ENCODE measurements at regions not wholly inside any gene's neighbourhood (a gene's known extent, or its start where the extent isn't known, plus 50 kb on each side); places are given as distances from the start of the nearest gene placed in this dataset.
A peak's percentile ranks its signal among the peaks of the same experiment; 100 is the strongest.
"Not testable (repeated sequence)": the region's sequence is repeated elsewhere in the genome, so short reads cannot be mapped to it uniquely, and the experiment has no call there.

DNA sequence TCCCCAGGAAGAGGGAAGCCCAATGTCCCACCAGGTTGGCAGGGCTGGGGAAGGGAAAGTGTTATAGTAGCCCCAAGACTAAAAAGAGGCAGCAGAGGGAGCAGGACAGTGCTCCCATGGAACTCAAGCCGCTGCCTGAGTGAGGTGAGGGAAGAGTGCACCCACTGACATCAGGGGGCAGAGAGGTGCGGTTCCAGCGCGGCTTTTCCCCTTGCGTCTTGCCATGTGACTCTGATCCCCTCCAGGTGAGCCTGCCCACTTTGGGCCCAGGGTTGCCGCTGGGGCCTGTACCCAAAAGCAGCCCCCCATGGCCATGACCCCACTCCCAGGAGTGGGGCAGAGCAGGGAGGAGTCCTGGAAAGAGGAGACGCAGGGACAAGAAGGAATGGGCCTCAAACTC, 136.3 kb upstream of the KCTD7 start:
- not testable (repeated sequence) for DNase-seq (ENCODE audit: low read depth)
- H3K4me3 ChIP-seq (ENCODE audit: low read length): peak overlapping the region; percentile 74

DNA sequence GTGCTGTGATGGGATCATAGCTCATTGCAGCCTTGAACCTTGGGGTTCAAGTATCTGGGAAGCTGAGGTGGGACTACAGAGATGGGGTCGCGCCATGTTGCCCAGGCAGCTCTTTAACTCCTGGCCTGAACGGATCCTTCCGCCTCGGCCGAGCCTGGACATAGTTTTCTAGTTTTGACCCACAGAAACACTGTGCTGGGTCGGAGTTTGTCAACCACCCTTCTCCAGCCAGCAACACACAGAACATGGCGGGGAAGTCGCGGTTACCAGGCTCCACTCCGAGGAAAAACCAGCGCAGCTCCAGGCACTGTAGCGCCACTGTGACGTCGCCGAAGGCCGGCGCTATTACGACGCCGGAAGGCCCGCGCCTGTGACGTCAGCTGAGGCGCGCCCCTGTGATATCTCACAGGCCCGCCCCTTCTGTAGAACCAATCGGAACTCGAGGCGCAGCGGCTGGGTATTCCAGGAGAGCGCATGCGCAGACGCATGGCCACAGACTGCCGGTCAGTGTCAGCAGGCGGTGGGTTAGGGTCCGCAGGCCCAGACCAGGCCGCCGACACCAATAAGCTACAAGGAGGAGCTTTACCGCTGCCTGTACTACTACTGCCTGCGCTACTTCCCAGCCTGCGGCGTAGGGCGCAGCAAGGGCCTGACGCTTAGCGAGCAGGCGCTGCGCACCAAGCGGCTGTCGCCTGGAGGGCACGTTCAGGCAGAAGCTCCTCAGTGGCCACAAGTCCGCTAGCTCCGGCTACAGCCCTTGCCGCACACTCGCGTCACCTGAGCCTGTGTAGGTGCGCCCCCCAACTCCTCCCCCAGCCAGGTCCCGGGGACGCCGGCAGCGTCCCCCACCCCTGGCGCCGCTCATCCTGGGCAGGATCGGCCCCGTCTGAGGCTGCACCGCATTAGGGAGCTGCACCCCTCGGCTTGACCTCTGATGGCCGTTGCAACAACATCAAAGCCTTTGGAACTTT, 135.2 kb upstream of the KCTD7 start:
- peak overlapping the region; percentile 74 for H3K4me3 ChIP-seq (ENCODE audit: low read length)
- DNase-seq (ENCODE audit: low read depth): peak; percentile 90
- TF ChIP-seq, protein P1, sequence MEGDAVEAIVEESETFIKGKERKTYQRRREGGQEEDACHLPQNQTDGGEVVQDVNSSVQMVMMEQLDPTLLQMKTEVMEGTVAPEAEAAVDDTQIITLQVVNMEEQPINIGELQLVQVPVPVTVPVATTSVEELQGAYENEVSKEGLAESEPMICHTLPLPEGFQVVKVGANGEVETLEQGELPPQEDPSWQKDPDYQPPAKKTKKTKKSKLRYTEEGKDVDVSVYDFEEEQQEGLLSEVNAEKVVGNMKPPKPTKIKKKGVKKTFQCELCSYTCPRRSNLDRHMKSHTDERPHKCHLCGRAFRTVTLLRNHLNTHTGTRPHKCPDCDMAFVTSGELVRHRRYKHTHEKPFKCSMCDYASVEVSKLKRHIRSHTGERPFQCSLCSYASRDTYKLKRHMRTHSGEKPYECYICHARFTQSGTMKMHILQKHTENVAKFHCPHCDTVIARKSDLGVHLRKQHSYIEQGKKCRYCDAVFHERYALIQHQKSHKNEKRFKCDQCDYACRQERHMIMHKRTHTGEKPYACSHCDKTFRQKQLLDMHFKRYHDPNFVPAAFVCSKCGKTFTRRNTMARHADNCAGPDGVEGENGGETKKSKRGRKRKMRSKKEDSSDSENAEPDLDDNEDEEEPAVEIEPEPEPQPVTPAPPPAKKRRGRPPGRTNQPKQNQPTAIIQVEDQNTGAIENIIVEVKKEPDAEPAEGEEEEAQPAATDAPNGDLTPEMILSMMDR (conservative IDR thresholded peaks at IDR 0.05; ENCODE audit: low read depth, low read length): no peak

DNA sequence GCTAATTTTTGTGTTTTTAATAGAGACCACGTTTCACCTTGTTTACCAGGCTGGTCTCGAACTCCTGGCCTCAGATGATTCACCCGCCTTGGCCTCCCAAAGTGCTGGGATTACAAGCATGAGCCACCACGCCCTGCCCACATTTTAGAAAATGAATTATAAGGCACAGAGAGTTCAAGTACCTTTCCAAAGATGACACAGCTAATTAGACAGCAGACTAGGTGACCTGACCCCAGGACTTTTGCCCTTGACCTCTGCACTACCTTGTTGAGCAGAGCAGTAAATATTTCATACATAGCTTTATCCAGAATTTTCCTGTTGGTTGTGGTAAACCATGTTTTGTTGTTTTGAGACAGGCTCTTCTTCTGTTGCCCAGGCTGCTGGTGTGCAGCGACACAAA, 131.3 kb upstream of the KCTD7 start:
- H3K4me3 ChIP-seq (ENCODE audit: low read length): no peak overlapping the region
- TF ChIP-seq, protein P1 (conservative IDR thresholded peaks at IDR 0.05; ENCODE audit: low read depth, low read length): no peak
- no peak for DNase-seq (ENCODE audit: low read depth)

DNA sequence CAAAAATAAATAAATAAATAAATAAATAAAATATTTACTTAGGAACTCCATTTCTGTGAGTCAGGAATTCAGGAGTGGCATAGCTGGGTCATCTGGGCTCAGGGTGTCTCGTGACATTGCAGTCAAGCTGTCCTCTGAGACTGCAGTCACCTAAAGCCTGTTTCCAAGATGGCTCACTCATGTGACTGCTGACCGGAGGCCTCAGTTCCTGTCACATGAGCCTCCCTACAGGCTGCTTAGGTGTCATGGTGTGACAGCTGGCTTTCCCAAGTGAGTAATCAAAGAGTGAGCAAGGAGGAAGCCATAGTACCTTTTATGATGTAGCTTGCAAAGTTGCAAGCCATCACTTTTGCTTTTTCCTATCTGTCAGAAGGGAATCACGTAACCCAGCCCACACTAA, 128.6 kb upstream of the KCTD7 start:
- TF ChIP-seq, protein P1 (conservative IDR thresholded peaks at IDR 0.05; ENCODE audit: low read depth, low read length): no peak
- H3K4me3 ChIP-seq (ENCODE audit: low read length): no peak overlapping the region
- peak; percentile 21 for DNase-seq (ENCODE audit: low read depth)

DNA sequence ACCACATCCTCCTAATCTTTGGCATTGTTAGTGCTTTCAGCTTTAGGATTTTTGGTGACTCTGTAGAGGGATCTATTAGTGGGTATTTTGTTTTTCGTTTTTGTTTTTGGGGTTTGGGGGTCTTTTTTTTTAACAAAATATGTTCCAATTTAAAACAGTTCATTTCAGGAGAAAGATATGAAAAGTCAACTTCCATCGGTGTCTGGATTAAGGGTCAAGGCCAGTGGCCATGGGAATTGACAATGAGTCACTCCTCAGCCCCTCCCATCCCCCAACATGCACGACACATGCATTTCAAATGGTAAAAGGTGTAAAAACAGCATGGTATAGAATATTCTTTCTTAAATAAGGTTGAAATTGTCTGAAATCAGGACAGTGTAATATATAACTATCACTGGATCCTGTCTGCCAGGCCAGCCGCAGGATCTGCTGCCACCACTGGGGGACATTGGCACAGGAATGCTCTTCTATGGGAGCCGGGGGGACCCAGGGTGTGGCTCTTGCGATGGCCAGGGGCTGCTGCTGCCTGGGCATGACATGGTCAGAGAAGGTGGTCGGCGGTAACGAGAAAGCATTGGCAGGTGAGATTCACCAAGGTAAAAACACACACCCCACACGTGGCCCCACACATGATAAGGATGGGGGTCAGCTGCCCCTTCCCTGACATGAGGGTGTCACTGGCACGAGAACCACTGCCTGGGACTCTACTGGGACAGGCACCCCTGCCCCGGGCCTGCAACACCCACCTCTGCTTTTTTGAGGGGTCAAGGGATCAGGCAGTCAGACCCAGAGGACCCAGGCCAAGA, 126.2 kb upstream of the KCTD7 start:
- H3K4me3 ChIP-seq (ENCODE audit: low read length): no peak overlapping the region
- no peak for DNase-seq (ENCODE audit: low read depth)
- TF ChIP-seq, protein P1 (conservative IDR thresholded peaks at IDR 0.05; ENCODE audit: low read depth, low read length): peak; percentile 22

DNA sequence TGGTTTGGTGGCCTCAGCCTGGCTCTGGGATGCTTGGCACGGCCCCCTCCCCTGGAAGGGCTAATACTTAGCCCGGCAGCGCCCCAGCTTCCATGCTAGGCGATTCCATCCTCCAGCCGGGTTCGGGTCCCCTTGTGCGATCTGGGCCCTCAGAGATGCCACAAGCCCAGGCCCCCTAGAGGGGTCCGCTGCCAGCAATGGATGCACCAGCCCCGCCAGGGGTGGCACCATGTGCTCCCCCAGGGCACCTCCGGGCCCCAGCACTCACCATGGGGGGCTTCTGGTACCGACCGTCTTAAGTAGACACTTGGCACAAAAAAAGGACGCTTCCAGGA, 125.7 kb upstream of the KCTD7 start:
- TF ChIP-seq, protein P1 (conservative IDR thresholded peaks at IDR 0.05; ENCODE audit: low read depth, low read length): no peak
- no peak for DNase-seq (ENCODE audit: low read depth)
- H3K4me3 ChIP-seq (ENCODE audit: low read length): no peak overlapping the region

DNA sequence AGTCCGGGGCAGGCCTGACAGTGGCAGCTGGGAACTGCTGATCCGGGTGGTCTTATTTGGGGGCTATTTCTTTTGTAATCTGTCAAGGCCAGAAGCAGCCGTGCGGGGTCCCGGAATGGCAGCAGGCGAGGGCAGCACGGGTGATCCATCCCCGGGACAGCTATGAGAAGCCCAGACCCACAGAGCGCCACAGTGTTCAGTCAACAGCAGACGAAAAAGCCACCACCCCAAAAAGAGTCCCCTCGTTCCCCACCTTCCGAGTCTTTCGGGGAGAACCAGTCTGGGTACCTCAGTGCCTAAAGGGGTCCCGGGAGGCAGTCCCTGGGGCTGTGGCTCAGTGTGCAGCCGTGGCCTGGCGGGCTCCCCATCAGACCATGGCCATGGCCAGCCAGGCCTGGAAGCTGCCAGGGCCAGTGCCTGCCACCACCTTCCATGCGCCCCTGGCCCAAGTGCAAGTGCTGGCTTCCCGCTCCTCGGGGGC, 125.1 kb upstream of the KCTD7 start:
- TF ChIP-seq, protein P1 (conservative IDR thresholded peaks at IDR 0.05; ENCODE audit: low read depth, low read length): no peak
- no peak for DNase-seq (ENCODE audit: low read depth)
- no peak overlapping the region for H3K4me3 ChIP-seq (ENCODE audit: low read length)

All from retinal pigment epithelial cell (primary cell).